Uterus (tissue), 2 donors: ENCODE measurements at regions not wholly inside any gene's neighbourhood (a gene's known extent, or its start where the extent isn't known, plus 50 kb on each side); places are given as distances from the start of the nearest gene placed in this dataset.
"Not testable (repeated sequence)": the region's sequence is repeated elsewhere in the genome, so short reads cannot be mapped to it uniquely, and the experiment has no call there.

Experiments used
- POLR2A ChIP-seq, 2 donors: fragments of 450-650 bp; IDR thresholded peaks; one replicate each; pipeline ENCODE4 v1.6.1; 2016; ENCODE audit warnings: antibody characterized with exemption in 2 of 2, mild to moderate bottlenecking in 1 of 2, moderate library complexity in 1 of 2
- TF ChIP-seq, protein P1 (sequence below), 4 experiments: fragments of 200-600 bp in 2 of 4; fragments of 450-650 bp in 2 of 4; sonication (generic) in 2 of 4; IDR thresholded peaks; one replicate each; pipeline ENCODE4 v1.5.1; 2016 to 2019; ENCODE audit warnings: antibody characterized with exemption in 4 of 4, mild to moderate bottlenecking in 2 of 4, moderate library complexity in 1 of 4

GRCh38 chr22:11302427-11302826 lies 4225.6 kb upstream of the OR11H1 start:
- TF ChIP-seq, protein P1, sequence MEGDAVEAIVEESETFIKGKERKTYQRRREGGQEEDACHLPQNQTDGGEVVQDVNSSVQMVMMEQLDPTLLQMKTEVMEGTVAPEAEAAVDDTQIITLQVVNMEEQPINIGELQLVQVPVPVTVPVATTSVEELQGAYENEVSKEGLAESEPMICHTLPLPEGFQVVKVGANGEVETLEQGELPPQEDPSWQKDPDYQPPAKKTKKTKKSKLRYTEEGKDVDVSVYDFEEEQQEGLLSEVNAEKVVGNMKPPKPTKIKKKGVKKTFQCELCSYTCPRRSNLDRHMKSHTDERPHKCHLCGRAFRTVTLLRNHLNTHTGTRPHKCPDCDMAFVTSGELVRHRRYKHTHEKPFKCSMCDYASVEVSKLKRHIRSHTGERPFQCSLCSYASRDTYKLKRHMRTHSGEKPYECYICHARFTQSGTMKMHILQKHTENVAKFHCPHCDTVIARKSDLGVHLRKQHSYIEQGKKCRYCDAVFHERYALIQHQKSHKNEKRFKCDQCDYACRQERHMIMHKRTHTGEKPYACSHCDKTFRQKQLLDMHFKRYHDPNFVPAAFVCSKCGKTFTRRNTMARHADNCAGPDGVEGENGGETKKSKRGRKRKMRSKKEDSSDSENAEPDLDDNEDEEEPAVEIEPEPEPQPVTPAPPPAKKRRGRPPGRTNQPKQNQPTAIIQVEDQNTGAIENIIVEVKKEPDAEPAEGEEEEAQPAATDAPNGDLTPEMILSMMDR (IDR thresholded peaks at IDR 0.05) = not testable (repeated sequence)
- not testable (repeated sequence) for TF ChIP-seq POLR2A (IDR thresholded peaks at IDR 0.05)
